Spleen (tissue), 7 donors: ENCODE measurements at regions not wholly inside any gene's neighbourhood (a gene's known extent, or its start where the extent isn't known, plus 50 kb on each side); places are given as distances from the start of the nearest gene placed in this dataset.

Experiments
- POLR2A ChIP-seq, 3 donors: fragments of 450-650 bp; IDR thresholded peaks; one replicate each; pipeline ENCODE4 v1.5.1; 2017; ENCODE audit warnings: antibody characterized with exemption in 3 of 3, mild to moderate bottlenecking in 1 of 3
- POLR2AphosphoS5 ChIP-seq, 3 donors: sonication (generic); formaldehyde crosslinking; IDR thresholded peaks; one replicate each; pipeline ENCODE4 v1.5.1; 2017; ENCODE audit warnings: antibody characterized with exemption in 3 of 3
- TF ChIP-seq, protein P1 (sequence below), 11 experiments: fragments of 200-600 bp in 7 of 11; fragments of 450-650 bp in 4 of 11; sonication (generic) in 4 of 11; IDR thresholded peaks in 8 of 11; conservative IDR thresholded peaks in 3 of 11; 1 replicate in 7 of 11; 2 replicates in 4 of 11; pipeline versions ENCODE4 v1.4.0 to v1.8.0; 2016 to 2021; ENCODE audit warnings: antibody characterized with exemption in 11 of 11, inconsistent platforms in 4 of 11, mild to moderate bottlenecking in 1 of 11
- donor health status: DM: no; HTN: no; CAD: no; lungs with moderate emphysema.
- donor health status: DM: no; HTN: no; CAD: no.
- donor health status: DM: no; HTN: no; CAD: no.

- TF ChIP-seq, protein P1, sequence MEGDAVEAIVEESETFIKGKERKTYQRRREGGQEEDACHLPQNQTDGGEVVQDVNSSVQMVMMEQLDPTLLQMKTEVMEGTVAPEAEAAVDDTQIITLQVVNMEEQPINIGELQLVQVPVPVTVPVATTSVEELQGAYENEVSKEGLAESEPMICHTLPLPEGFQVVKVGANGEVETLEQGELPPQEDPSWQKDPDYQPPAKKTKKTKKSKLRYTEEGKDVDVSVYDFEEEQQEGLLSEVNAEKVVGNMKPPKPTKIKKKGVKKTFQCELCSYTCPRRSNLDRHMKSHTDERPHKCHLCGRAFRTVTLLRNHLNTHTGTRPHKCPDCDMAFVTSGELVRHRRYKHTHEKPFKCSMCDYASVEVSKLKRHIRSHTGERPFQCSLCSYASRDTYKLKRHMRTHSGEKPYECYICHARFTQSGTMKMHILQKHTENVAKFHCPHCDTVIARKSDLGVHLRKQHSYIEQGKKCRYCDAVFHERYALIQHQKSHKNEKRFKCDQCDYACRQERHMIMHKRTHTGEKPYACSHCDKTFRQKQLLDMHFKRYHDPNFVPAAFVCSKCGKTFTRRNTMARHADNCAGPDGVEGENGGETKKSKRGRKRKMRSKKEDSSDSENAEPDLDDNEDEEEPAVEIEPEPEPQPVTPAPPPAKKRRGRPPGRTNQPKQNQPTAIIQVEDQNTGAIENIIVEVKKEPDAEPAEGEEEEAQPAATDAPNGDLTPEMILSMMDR (IDR thresholded peaks at IDR 0.05 in 8 of 11, conservative IDR thresholded peaks at IDR 0.05 in 3 of 11), result no peak
- TF ChIP-seq POLR2A (IDR thresholded peaks at IDR 0.05), result no peak
- TF ChIP-seq POLR2AphosphoS5 (IDR thresholded peaks at IDR 0.05), result no peak
Measured at GRCh38 chr9:102841376-102841775, 153.8 kb upstream of the CYLC2 start.
